GM03348 (cell line): ENCODE measurements at regions not wholly inside any gene's neighbourhood (a gene's known extent, or its start where the extent isn't known, plus 50 kb on each side); places are given as distances from the start of the nearest gene placed in this dataset.

Experiments
- DNase-seq: peaks from one replicate; pipeline ENCODE4 v3.0.0; 2012; ENCODE audit warnings: low spot score

DNA sequence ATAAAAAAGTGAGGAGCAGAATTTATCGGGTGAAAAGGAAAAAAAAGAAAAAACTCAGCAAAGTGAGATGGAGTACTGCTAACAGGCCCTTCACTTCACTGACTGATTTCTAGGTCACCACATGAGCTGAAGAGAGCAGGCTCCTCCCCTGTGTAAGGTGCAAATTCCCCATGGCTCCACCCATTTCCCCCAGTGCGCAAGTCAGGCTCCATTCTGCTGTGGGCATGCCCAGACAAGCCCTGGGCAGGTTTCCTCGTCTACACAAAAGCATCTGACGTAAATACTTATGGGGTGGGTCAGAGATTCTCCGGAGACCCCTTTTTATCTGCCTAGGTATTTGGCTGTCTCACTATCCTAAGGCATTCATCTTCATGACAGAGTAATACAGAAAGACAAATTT, 157.9 kb downstream of the MAGEB5 start:
- no peak for DNase-seq

DNA sequence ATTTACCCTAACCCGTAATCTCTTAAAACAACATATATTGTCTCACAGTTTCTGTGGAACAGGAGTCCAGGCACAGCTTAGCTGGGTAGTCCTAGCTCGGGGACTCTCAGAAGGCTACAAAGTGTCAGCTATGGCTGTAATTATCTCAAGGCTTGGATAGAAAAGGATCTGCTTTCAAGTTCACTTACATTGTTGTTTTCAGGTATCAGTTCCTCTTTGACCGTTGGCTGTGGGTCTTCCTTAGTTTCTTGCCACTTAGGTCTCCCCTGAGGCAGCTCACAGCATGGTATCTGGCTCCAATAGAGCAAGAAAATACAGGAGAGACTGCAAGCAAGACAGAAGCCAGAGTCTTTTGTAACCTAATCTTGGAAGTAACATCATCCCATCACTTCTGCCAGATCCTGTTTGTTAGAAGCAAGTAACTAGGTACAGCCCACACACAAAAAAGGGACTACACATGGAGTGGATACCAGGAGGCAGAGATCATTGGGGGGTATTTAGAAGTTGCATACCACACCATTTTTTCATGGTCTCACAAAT, 137.0 kb downstream of the MAGEB5 start:
- no peak for DNase-seq

- DNase-seq: no peak
These were observed 131.2 kb downstream of the MAGEB5 start for GRCh38 chrX:26347171-26347570.

DNA sequence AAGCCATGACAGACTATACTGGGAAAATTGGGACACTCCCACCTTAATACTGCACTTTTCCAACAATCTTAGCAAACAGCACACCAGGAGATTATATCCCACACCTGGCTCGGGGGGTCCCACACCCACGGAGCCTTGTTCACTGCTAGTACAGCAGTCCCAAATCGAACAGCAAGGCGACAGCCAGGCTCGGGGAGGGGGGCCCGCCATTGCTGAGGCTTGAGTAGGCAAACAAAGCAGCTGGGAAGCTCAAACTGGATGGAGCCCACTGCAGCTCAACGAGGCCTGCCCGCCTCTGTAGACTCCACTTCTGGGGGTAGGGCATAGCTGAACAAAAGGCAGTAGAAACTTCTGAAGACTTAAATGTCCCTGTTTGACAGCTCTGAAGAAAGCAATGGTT, 118.3 kb downstream of the MAGEB5 start:
- DNase-seq: no peak

GRCh38 chrX:26328608-26329319, 112.8 kb downstream of the MAGEB5 start:
- DNase-seq: no peak

GRCh38 chrX:26309262-26309661, 93.3 kb downstream of the MAGEB5 start:
- no peak for DNase-seq

- no peak for DNase-seq
These were observed 79.5 kb downstream of the MAGEB5 start for GRCh38 chrX:26295425-26295824.

GRCh38 chrX:26286836-26287235, 70.9 kb downstream of the MAGEB5 start:
- DNase-seq: no peak
